GM18951 (cell line): ENCODE measurements at regions not wholly inside any gene's neighbourhood (a gene's known extent, or its start where the extent isn't known, plus 50 kb on each side); places are given as distances from the start of the nearest gene placed in this dataset.
"Not testable (repeated sequence)": the region's sequence is repeated elsewhere in the genome, so short reads cannot be mapped to it uniquely, and the experiment has no call there.

Source experiments
- POLR2A ChIP-seq: IDR thresholded peaks from 4 replicates; pipeline ENCODE4 v1.6.1; 2011; ENCODE audit warnings: mild to moderate bottlenecking; ENCODE audit not compliant: insufficient read length, insufficient read depth; ENCODE audit errors: extremely low read depth
- in situ Hi-C: fragments of 300-500 bp; cut with MboI; formaldehyde crosslinking; loops from one replicate; pipeline ENCODE4 v1.12.0; 2022; ENCODE audit warnings: low sequenced_read_pairs, mixed read lengths, inconsistent platforms; ENCODE audit not compliant: unreplicated experiment

DNA sequence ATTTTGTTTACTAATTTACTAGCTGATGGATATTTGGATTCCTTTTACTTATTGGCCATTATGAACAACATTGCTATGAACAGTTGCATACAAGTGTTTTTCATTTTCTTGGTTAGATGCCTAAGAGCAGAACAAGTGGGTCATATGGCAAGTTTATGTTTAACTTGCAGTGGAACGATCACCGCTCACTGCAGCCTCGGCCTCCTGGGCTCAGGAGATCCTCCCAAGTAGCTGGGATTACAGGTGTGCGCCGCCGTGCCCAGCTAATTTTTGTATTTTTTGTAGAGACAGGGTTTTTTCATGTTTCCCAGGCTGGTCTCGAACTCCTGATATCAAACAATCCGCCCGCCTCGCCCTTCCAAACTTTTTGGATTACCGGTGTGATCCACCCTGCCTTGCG lies 820.5 kb upstream of the TMPRSS15 start:
- TF ChIP-seq POLR2A = no peak
- in situ Hi-C loops = no loop called here

- TF ChIP-seq POLR2A = no peak
- in situ Hi-C loops = no loop called here
Observed at GRCh38 chr21:19228226-19228625, 824.6 kb upstream of the TMPRSS15 start.

DNA sequence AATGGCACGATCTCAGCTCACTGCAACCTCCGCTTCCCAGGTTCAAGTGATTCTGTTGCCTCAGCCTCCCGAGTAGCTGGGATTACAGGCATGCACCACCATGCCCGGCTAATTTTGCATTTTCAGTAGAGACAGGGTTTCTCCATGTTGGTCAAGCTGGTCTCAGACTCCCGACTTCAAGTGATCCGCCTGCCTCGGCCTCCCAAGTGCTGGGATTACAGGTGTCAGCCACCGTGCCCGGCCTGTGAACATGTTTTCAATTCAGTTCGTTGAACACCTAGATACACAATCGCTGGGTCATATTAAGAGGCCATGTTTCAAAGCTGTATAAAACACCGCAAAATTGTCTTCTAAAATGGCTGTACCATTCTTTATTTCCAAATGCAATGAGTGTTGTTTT lies 830.3 kb upstream of the TMPRSS15 start:
- in situ Hi-C loops = not testable (repeated sequence)

DNA sequence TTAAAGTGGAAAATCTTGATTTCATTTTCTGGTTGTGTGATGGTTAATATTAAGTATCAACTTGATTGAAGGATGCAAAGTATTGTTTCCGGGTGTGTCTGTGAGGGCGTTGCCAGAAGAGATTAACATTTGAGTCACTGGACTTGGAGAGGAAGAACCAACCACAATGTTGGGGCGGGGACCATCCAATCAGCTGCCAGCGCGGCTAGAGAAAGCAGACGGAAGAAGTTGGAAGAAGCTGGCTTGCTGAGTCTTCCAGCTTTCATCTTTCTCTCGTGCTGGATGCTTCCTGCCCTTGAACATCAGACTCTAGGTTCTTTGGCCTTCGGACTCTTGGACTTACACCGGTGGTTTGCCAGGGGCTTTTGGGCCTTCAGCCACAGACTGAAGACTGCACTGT lies 832.6 kb upstream of the TMPRSS15 start:
- in situ Hi-C loops = no loop called here
- no peak for TF ChIP-seq POLR2A

- in situ Hi-C loops = no loop called here
- TF ChIP-seq POLR2A = no peak
Observed at GRCh38 chr21:19237608-19238007, 834.0 kb upstream of the TMPRSS15 start.

GRCh38 chr21:19239696-19240095 lies 836.1 kb upstream of the TMPRSS15 start:
- in situ Hi-C loops = no loop called here
- TF ChIP-seq POLR2A = no peak

GRCh38 chr21:19244502-19245187 lies 841.1 kb upstream of the TMPRSS15 start:
- TF ChIP-seq POLR2A = no peak
- in situ Hi-C loops = no loop called here

DNA sequence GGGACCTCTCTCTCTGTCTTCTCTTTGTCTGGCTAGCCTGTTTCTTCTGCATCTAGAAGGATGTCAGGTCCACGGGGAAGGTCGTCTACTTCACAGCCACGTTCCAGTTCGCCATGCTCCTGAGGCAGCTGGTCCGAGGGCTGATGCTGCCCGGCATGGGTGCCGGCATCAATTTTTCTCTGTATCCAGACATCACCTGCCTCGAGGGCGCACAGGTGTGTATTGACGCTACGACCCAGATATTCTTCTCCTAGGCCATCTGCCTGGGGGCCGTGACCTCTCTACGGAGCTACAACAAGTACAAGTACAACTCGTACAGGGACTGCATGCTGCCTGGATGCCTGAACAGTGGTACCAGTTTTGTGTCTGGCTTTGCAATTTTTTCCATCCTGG lies 841.6 kb upstream of the TMPRSS15 start:
- in situ Hi-C loops = no loop called here
- no peak for TF ChIP-seq POLR2A

- no peak for TF ChIP-seq POLR2A
- in situ Hi-C loops = no loop called here
Observed at GRCh38 chr21:19246018-19246417, 842.4 kb upstream of the TMPRSS15 start.

GRCh38 chr21:19256934-19257660 lies 853.5 kb upstream of the TMPRSS15 start:
- in situ Hi-C loops = no loop called here
- TF ChIP-seq POLR2A = no peak

GRCh38 chr21:19261731-19262376 lies 858.3 kb upstream of the TMPRSS15 start:
- TF ChIP-seq POLR2A = no peak
- in situ Hi-C loops = no loop called here

DNA sequence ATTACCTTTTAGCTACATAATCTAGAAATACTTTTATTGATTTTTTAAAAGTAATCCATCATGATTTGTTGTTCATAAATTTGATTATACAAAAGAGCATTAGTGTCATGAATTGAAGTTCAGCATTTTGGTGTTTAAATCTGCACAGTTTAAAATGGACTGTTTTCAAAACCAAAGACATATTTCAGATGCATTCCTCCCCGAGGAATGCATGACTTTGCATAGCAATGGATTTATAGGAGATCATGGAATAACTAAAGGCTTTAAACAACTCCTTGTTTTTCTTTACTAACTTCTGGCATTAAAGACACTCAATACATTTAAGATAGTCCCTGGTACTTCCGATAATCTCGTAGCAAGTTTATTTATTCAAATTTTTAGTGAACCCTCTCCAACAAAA lies 863.1 kb upstream of the TMPRSS15 start:
- TF ChIP-seq POLR2A = no peak
- in situ Hi-C loops = no loop called here

- no peak for TF ChIP-seq POLR2A
- in situ Hi-C loops = no loop called here
Observed at GRCh38 chr21:19268686-19269085, 865.1 kb upstream of the TMPRSS15 start.

- TF ChIP-seq POLR2A = no peak
Observed at GRCh38 chr21:19275065-19275464, 871.5 kb upstream of the TMPRSS15 start.

More at GRCh38 chr21:19275065-19275464, 871.5 kb upstream of the TMPRSS15 start:
- in situ Hi-C loops = no loop called here
